AG04449 (cell line): ENCODE measurements at regions not wholly inside any gene's neighbourhood (a gene's known extent, or its start where the extent isn't known, plus 50 kb on each side); places are given as distances from the start of the nearest gene placed in this dataset.

Experiments used
- CTCF ChIA-PET: fragments of 350-600 bp; formaldehyde crosslinking; extraction: SDS; loops from one replicate; lab custom pipeline; 2021; ENCODE audit warnings: antibody characterized with exemption; lab: Yijun Ruan, JAX
- POLR2A ChIA-PET: fragments of 400-600, 350-600 bp; formaldehyde crosslinking; extraction: SDS; loops from one replicate; lab custom pipeline; 2020; ENCODE audit warnings: antibody characterized with exemption, inconsistent platforms; lab: Yijun Ruan, JAX
- DNase-seq: peaks from one replicate; pipeline ENCODE4 v3.0.0-alpha.2; 2010; ENCODE audit warnings: low read depth, low spot score
- H3K4me3 ChIP-seq: 2 replicates; pipeline ENCODE4 v1.5.1; 2011; ENCODE audit warnings: low read depth, mild to moderate bottlenecking, control low read depth, low read length
- TF ChIP-seq, protein P1 (sequence below): IDR thresholded peaks from one replicate; pipeline ENCODE4 v1.5.1; 2011; ENCODE audit warnings: mild to moderate bottlenecking, moderate library complexity, low read length, control low read depth, inconsistent platforms; ENCODE audit not compliant: insufficient read depth; ENCODE audit errors: missing control alignments

DNA sequence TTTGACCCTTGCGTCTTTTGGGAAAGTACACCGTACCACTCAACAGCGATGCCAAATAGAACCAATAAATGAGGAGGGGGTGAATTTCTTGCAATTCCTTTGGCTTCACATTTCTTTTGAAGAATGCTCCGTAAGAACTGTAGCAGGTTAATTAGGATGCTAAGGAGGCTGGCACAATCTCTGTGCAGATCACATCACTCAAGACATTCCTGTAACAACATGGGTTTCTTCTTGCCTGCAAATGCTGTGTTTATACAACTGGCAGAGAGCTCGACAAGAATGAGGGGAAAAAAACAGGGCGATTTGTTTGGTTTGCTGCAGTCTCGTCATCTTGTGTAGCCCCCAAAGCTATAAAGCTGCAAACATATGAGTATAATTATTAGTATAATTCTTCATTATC lies 424.8 kb upstream of the DCC start:
- POLR2A ChIA-PET = no interaction called here
- CTCF ChIA-PET = no interaction called here
- TF ChIP-seq, protein P1, sequence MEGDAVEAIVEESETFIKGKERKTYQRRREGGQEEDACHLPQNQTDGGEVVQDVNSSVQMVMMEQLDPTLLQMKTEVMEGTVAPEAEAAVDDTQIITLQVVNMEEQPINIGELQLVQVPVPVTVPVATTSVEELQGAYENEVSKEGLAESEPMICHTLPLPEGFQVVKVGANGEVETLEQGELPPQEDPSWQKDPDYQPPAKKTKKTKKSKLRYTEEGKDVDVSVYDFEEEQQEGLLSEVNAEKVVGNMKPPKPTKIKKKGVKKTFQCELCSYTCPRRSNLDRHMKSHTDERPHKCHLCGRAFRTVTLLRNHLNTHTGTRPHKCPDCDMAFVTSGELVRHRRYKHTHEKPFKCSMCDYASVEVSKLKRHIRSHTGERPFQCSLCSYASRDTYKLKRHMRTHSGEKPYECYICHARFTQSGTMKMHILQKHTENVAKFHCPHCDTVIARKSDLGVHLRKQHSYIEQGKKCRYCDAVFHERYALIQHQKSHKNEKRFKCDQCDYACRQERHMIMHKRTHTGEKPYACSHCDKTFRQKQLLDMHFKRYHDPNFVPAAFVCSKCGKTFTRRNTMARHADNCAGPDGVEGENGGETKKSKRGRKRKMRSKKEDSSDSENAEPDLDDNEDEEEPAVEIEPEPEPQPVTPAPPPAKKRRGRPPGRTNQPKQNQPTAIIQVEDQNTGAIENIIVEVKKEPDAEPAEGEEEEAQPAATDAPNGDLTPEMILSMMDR = no peak
- no peak for DNase-seq
- H3K4me3 ChIP-seq = no peak overlapping the region

DNA sequence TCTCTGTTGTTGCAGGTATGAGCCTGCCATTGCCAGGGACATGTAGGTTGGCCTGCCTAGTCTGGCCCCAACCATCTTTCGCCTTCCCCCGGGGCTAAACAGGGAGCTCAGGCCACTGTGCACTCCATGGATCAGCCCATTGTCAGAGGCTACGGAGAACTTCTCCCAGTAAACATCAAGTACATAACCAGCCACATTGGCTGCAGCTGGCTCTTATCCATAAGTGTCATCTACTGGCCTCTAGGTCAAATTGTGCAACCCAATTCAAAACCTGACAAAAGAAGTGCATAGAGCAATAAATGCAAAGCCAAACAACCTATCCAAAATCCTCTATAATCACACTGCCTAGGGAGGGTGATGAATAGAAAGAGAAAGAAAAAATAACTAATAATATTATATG lies 418.1 kb upstream of the DCC start:
- no peak for DNase-seq
- no peak overlapping the region for H3K4me3 ChIP-seq
- CTCF ChIA-PET = no interaction called here
- TF ChIP-seq, protein P1 = no peak
- POLR2A ChIA-PET = no interaction called here

DNA sequence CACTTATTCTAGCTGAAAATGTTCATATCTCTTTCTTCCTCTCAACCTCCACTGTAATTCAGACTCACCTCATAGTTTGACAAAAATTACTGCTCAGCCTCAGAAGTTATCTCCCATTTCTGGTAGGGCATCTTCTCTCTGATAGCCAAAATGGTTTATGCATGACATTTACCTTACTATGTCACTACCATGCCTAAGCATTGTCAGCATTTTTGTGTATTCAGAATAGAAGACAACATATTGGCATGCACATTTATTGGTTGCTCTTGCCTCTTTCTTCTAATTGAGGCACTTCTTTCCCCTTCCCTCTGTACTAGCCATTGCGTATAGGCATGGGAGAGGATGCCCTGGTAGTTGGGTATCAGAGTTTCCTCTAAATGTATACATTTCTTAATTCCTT lies 406.1 kb upstream of the DCC start:
- no peak overlapping the region for H3K4me3 ChIP-seq
- no peak for DNase-seq
- POLR2A ChIA-PET = no interaction called here

DNA sequence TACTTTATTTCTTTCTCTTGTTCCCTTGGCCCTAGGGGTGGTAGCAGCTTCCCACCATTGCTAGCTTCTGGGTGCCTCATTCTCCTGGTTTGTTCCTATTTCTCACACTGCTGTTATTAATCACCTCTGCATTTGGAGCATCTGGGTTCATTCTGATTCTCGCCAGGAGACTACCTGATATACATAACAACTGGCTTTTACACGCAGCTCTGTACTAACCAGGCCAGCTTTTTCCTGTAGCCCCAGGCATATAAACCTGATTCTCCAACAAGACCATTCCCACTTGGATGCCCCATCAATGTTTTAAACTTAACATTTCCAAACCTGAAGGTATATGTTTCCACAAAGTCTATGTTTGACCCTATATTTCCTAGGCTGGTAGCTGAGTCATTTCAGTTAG lies 403.9 kb upstream of the DCC start:
- no peak overlapping the region for H3K4me3 ChIP-seq
- ChIA-PET POLR2A (no interaction called here), CTCF (no interaction called here)
- TF ChIP-seq, protein P1 = no peak
- DNase-seq = no peak

More for the DNA sequence above, 406.1 kb upstream of the DCC start:
- TF ChIP-seq, protein P1 = no peak
- CTCF ChIA-PET = no interaction called here

DNA sequence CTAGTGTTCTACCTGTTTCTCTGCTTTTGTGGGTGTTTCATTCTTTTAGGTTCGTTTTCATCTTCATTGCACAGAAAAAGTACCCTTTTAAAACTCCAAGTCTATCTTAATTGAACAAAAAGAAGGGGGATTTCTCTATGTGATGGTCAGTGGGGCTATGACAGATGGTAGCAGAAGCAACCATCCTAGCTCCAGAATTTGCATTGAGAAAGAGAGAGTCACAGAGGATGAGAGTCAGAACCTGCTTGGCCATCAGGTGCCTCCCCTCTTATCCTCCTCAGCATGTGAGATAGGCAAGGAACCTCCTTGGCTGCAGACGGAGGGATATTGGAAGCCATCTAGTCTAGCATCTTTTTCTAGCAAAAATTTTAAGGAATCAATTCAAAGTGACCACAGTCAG lies 398.0 kb upstream of the DCC start:
- H3K4me3 ChIP-seq = no peak overlapping the region
- POLR2A ChIA-PET = no interaction called here
- TF ChIP-seq, protein P1 = no peak
- CTCF ChIA-PET = no interaction called here
- DNase-seq = no peak

DNA sequence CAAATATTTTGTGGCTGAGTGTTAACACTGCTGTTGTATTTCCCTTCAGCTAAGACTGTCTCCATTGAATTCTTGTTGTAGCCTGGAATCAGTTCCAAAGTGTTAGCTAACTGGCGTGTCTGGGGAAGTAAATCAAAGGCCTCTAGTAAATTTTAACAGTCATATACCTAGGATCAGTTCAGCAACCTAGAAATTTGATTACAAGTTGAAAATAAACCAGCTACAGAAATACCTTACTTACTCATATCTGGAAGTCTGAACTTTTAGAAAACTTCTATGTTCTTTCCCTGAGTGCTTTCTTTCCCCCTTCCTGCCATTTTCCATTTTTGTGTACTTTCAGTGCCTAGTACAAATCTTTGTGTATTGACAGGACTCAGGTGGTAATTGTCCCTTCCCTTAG lies 396.7 kb upstream of the DCC start:
- POLR2A ChIA-PET = no interaction called here
- no peak overlapping the region for H3K4me3 ChIP-seq
- CTCF ChIA-PET = no interaction called here
- TF ChIP-seq, protein P1 = no peak
- DNase-seq = no peak
